GM12878 (cell line): ENCODE measurements at regions not wholly inside any gene's neighbourhood (a gene's known extent, or its start where the extent isn't known, plus 50 kb on each side); places are given as distances from the start of the nearest gene placed in this dataset.

Experiments used
- ATAC-seq: fragments of 200-7000 bp; cut with Tn5 transposase; 3 replicates; pipeline ENCODE4 v1.9.1; 2020; ENCODE audit warnings: mild to moderate bottlenecking, moderate library complexity
- BruUV-seq: library from RNA; stranded (reverse); fragments of 400-500 nt; replicated peaks from 2 replicates; lab custom pipeline; 2021; lab: Mats Ljungman, UMichigan
- CTCF ChIA-PET: fragments of 300-600 bp; sonication (Branson Sonifier 250); formaldehyde crosslinking; extraction: SDS; loops from one replicate; lab custom pipeline; 2021; ENCODE audit warnings: inconsistent platforms; lab: Yijun Ruan, JAX
- POLR2A ChIA-PET: fragments of 350-600 bp; formaldehyde crosslinking; extraction: SDS; loops from one replicate; lab custom pipeline; 2021; ENCODE audit warnings: inconsistent platforms; lab: Charles Lee
- RAD21 ChIA-PET: fragments of 300-600 bp; sonication (Branson Sonifier 250); formaldehyde crosslinking; loops from one replicate; lab custom pipeline; 2023; ENCODE audit warnings: antibody characterized with exemption; ENCODE audit not compliant: unreplicated experiment; lab: Charles Lee
- SMC1A ChIA-PET: fragments of 300-600 bp; sonication (Branson Sonifier 250); formaldehyde crosslinking; loops from one replicate; lab custom pipeline; 2023; ENCODE audit not compliant: unreplicated experiment, uncharacterized antibody; lab: Charles Lee
- DNase-seq: peaks from one replicate; pipeline ENCODE4 v3.0.0-alpha.2; 2011; ENCODE audit warnings: low read depth, low spot score
- FAIRE-seq: peaks from 3 replicates; lab custom pipeline; 2011; peaks lifted over from hg19 to GRCh38; lab: Jason Lieb, UNC
- H2AFZ ChIP-seq: 2 replicates; pipeline ENCODE4 v1.6.0; 2011; ENCODE audit warnings: low read depth, low read length, control low read depth; ENCODE audit not compliant: control insufficient read depth
- H3K27ac ChIP-seq: 2 replicates; pipeline ENCODE4 v1.5.1; 2011; ENCODE audit warnings: control low read depth; ENCODE audit not compliant: control insufficient read depth, insufficient read depth
- H3K27me3 ChIP-seq, 2 experiments: replicated peaks in 1 of 2; 2 replicates each; pipeline versions ENCODE4 v1.6.0 to v1.6.1; 2011; ENCODE audit warnings: low read length in 1 of 2; ENCODE audit not compliant: control insufficient read depth in 2 of 2, insufficient read depth in 2 of 2
- H3K36me3 ChIP-seq, 2 experiments: 2 replicates each; pipeline ENCODE4 v1.5.1; 2011; ENCODE audit warnings: low read length in 1 of 2; ENCODE audit not compliant: control insufficient read depth in 2 of 2, insufficient read depth in 2 of 2
- H3K4me1 ChIP-seq: 2 replicates; pipeline ENCODE4 v1.6.1; 2011; ENCODE audit warnings: mild to moderate bottlenecking, low read length, moderate library complexity, mixed read lengths; ENCODE audit not compliant: control insufficient read depth, insufficient read depth
- H3K4me2 ChIP-seq: 2 replicates; pipeline ENCODE4 v1.6.0; 2011; ENCODE audit warnings: control low read depth; ENCODE audit not compliant: control insufficient read depth, insufficient read depth
- H3K4me3 ChIP-seq: fragments of 200-600 bp; sonication (generic); 2 replicates; pipeline ENCODE4 v1.5.1; 2016
- H3K79me2 ChIP-seq: 2 replicates; pipeline ENCODE4 v1.6.0; 2011; ENCODE audit warnings: low read length; ENCODE audit not compliant: control insufficient read depth, insufficient read depth
- H3K9ac ChIP-seq: 2 replicates; pipeline ENCODE4 v1.8.0; 2011; ENCODE audit warnings: low read length, control low read depth, mixed read lengths; ENCODE audit not compliant: control insufficient read depth, insufficient read depth
- H3K9me3 ChIP-seq: replicated peaks from 3 replicates; pipeline ENCODE4 v1.5.1; 2011; ENCODE audit warnings: mild to moderate bottlenecking, low read length; ENCODE audit not compliant: control insufficient read depth, insufficient read depth
- H4K20me1 ChIP-seq: 2 replicates; pipeline ENCODE4 v1.6.0; 2011; ENCODE audit not compliant: control insufficient read depth, insufficient read depth
- ATF7 ChIP-seq: fragments of 450-650 bp; IDR thresholded peaks from 2 replicates; pipeline ENCODE4 v1.6.1; 2016; ENCODE audit warnings: low read depth, mild to moderate bottlenecking
- BCLAF1 ChIP-seq: fragments of 450-650 bp; IDR thresholded peaks from 2 replicates; pipeline ENCODE4 v1.6.1; 2017; ENCODE audit warnings: antibody characterized with exemption, mild to moderate bottlenecking, moderate library complexity
- CBX5 ChIP-seq: sonication (generic); IDR thresholded peaks from 2 replicates; pipeline ENCODE4 v1.6.1; 2016; ENCODE audit warnings: low read depth, moderate library complexity, mild to moderate bottlenecking, inconsistent platforms
- CEBPZ ChIP-seq: fragments of 150-350 bp; IDR thresholded peaks from 2 replicates; pipeline ENCODE4 v1.6.1; 2016; ENCODE audit warnings: low read depth, low read length
- CREM ChIP-seq: IDR thresholded peaks from 2 replicates; pipeline ENCODE4 v1.6.1; 2014; ENCODE audit warnings: antibody characterized with exemption, low read depth
- EED ChIP-seq: sonication (generic); IDR thresholded peaks from 2 replicates; pipeline ENCODE4 v1.6.1; 2016; ENCODE audit warnings: antibody characterized with exemption, low read depth
- HDGF ChIP-seq: fragments of 450-650 bp; IDR thresholded peaks from 2 replicates; pipeline ENCODE4 v1.6.1; 2016; ENCODE audit warnings: antibody characterized with exemption
- IRF5 ChIP-seq: fragments of 450-650 bp; IDR thresholded peaks from 2 replicates; pipeline ENCODE4 v1.6.1; 2017; ENCODE audit warnings: borderline replicate concordance
- MEF2A ChIP-seq: IDR thresholded peaks from 2 replicates; pipeline ENCODE4 v1.6.1; 2011; ENCODE audit warnings: low read depth, mild to moderate bottlenecking, low read length, moderate library complexity; ENCODE audit not compliant: insufficient read depth
- MTA2 ChIP-seq: fragments of 450-650 bp; IDR thresholded peaks from 2 replicates; pipeline ENCODE4 v1.6.1; 2016; ENCODE audit warnings: low read depth, mild to moderate bottlenecking, moderate library complexity
- RAD21 ChIP-seq: IDR thresholded peaks from 2 replicates; pipeline ENCODE4 v1.6.1; 2011; ENCODE audit warnings: mild to moderate bottlenecking, low read depth, low read length, moderate library complexity; ENCODE audit not compliant: insufficient read depth
- SRF ChIP-seq, 2 experiments: IDR thresholded peaks; 2 replicates each; pipeline ENCODE4 v1.6.1; 2011; ENCODE audit warnings: low read depth in 2 of 2, low read length in 2 of 2, mild to moderate bottlenecking in 1 of 2, moderate library complexity in 1 of 2
- TAF1 ChIP-seq: IDR thresholded peaks from 2 replicates; pipeline ENCODE4 v1.6.1; 2011; ENCODE audit warnings: mild to moderate bottlenecking, low read depth, low read length, borderline replicate concordance
- USF1 ChIP-seq: IDR thresholded peaks from 2 replicates; pipeline ENCODE4 v1.6.1; 2011; ENCODE audit warnings: borderline replicate concordance, low read depth, mild to moderate bottlenecking, moderate library complexity, mixed read lengths, low read length; ENCODE audit not compliant: insufficient read depth; ENCODE audit errors: extremely low read length
- ZNF384 ChIP-seq: IDR thresholded peaks from 2 replicates; pipeline ENCODE4 v1.6.1; 2012; ENCODE audit warnings: low read depth, mild to moderate bottlenecking, low read length, improper control_type of control experiment, borderline replicate concordance
- ZNF622 ChIP-seq: fragments of 450-650 bp; IDR thresholded peaks from 2 replicates; pipeline ENCODE4 v1.6.1; 2017; ENCODE audit warnings: mild to moderate bottlenecking, inconsistent platforms
- ZZZ3 ChIP-seq: IDR thresholded peaks from 2 replicates; pipeline ENCODE4 v1.6.1; 2011; ENCODE audit warnings: low read depth; ENCODE audit not compliant: control insufficient read depth, insufficient read length
- WGBS: methylation state at CpG from one replicate; pipeline ENCODE4 v1.1.6; 2016; ENCODE audit warnings: low lambda C conversion rate; ENCODE audit not compliant: insufficient replicate concordance, insufficient coverage; ENCODE audit errors: missing lambda C conversion rate; 5-methylcytosine and 5-hydroxymethylcytosine counted together
- in situ Hi-C: fragments of 300-500 bp; cut with MboI; formaldehyde crosslinking; loops from 9 replicates; pipeline ENCODE4 v1.14.3; 2018; ENCODE audit warnings: mixed read lengths
- intact Hi-C: fragments of 100-400 bp; cut with micrococcal nuclease; formaldehyde crosslinking; loops from one replicate; pipeline ENCODE4 v1.14.2; 2022; ENCODE audit not compliant: unreplicated experiment

- TF ChIP-seq SRF (IDR thresholded peaks at IDR 0.05; ENCODE audit: low read depth in 2 of 2, low read length in 2 of 2): no peak
- no peak for TF ChIP-seq CREM
- TF ChIP-seq ATF7: no peak
- TF ChIP-seq ZZZ3: no peak
- no peak for TF ChIP-seq CEBPZ
- no peak for TF ChIP-seq ZNF384
- no peak for TF ChIP-seq CBX5
- no peak for TF ChIP-seq RAD21
- no peak for TF ChIP-seq HDGF
Measured at GRCh38 chr1:208808301-208808700, 564.1 kb upstream of the PLXNA2 start (continued).

GRCh38 chr1:208809876-208810275, 565.7 kb upstream of the PLXNA2 start:
- H4K20me1 ChIP-seq: no peaks in the 10 kb centered on the region
- WGBS: 21% methylated on average over 3 of the region's 3 CpGs
- RAD21 ChIA-PET: no interaction called here
- intact Hi-C loops: no loop called here
- DNase-seq (no peak), FAIRE-seq (no peak), ATAC-seq (no peak)
- H3K9ac ChIP-seq: no peak overlapping the region
- H3K27ac ChIP-seq: no peak overlapping the region
- no peaks in the 10 kb centered on the region for H3K36me3 ChIP-seq
- H3K27me3 ChIP-seq: 0 out of 4 replicates have a peak, but pooled peaks cover 0 to 1% of the 10 kb centered on the region in 2 experiments
- no peaks in the 10 kb centered on the region for H3K9me3 ChIP-seq
- H2AFZ ChIP-seq: no peak overlapping the region
- CTCF ChIA-PET: no interaction called here
- SMC1A ChIA-PET: no interaction called here
- H3K4me3 ChIP-seq: no peak overlapping the region
- H3K4me2 ChIP-seq: no peak overlapping the region
- BruUV-seq: no TSS peak
- H3K79me2 ChIP-seq: no peaks in the 10 kb centered on the region
- POLR2A ChIA-PET: no interaction called here
- in situ Hi-C loops: no loop called here
- no peaks in the 10 kb centered on the region for H3K4me1 ChIP-seq
- no peak for TF ChIP-seq BCLAF1
- TF ChIP-seq IRF5: no peak
- TF ChIP-seq ZNF622: no peak
- TF ChIP-seq TAF1: no peak
- TF ChIP-seq EED: no peak
- TF ChIP-seq USF1: no peak
- TF ChIP-seq MEF2A: no peak
- no peak for TF ChIP-seq MTA2
- no peak for TF ChIP-seq HDGF
